HG03066 (cell line): ENCODE measurements at regions not wholly inside any gene's neighbourhood (a gene's known extent, or its start where the extent isn't known, plus 50 kb on each side); places are given as distances from the start of the nearest gene placed in this dataset.

ENCODE experiments used
- ATAC-seq: cut with Tn5 transposase; IDR thresholded peaks from one replicate; pipeline ENCODE4 v1.9.1; 2021; ENCODE audit warnings: low read depth; ENCODE audit not compliant: unreplicated experiment

GRCh38 chr6:126091466-126091865 lies 105.1 kb downstream of the TRMT11 start:
- ATAC-seq = no peak

DNA sequence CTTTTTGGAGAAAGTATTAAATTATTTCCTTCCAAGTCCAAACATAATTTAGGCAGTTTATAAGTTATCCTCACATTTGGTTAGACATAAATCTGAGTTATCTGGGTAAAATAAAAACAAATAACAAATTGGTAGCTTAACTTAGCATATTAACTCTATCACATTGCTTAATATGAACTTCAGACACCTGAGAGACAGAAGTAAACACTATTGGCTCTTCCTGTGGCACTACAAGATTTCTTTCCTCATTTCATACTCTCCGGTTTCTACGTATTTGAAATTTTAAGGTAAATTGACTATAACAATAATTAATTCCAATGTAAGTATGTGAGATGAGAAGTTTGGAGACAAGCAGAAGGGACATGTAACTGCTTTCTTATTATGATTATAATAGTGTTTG lies 106.8 kb downstream of the TRMT11 start:
- no peak for ATAC-seq

DNA sequence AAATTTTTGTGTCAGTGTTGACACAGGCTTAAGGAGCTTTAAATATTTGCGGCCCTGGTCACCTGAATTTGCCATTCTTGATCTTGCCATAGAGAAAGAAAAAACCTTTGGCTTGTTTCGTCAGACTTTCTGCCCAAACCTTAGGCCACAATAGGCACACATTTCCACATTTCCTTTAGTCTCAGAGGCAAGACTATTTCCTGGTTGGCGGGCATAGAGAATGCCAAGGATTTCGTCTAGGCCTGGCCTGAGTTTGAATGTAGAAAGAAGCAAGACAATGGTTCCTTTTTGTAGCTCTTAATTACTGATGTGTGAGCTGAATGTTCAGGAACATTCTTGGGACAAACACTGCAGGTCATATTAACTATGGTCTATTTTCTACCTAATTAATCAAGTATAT lies 108.1 kb downstream of the TRMT11 start:
- no peak for ATAC-seq

DNA sequence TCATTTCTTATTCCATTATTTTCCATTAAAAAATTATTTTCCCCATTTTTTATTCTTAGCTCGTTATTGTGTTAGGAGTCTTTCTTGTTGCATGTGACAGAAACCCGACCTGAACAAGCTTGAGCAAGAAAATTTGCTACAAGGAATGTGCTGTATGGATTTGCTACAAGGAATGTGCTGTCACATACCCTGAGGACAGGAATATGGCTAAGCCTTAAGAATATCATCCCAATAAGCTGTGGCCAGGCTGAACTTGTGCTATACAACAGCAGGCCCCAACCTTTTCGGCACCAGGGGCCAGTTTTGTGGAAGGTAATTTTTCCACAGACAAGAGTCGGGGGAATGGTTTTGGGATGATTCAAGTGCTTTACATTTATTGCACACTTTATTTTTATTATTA lies 114.0 kb downstream of the TRMT11 start:
- no peak for ATAC-seq

DNA sequence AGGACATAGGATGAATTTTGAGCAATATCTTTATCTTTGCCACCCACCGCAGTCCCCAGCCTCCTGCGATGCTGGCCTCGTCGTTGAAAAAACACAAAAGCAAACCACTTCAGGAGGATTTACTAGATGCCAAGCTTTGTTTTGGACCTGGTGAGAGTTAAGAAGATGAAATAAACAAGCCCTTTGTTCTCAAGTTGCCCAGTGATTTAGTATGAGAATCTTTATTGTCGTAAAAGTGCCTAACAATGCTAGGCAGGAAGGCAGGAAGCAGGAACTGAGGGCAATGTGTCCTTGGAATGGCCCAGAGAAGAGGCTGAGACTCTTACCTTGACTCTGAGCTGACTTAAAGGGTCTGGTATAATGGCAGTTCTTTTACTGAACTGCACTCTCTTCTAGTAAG lies 116.0 kb downstream of the TRMT11 start:
- no peak for ATAC-seq

DNA sequence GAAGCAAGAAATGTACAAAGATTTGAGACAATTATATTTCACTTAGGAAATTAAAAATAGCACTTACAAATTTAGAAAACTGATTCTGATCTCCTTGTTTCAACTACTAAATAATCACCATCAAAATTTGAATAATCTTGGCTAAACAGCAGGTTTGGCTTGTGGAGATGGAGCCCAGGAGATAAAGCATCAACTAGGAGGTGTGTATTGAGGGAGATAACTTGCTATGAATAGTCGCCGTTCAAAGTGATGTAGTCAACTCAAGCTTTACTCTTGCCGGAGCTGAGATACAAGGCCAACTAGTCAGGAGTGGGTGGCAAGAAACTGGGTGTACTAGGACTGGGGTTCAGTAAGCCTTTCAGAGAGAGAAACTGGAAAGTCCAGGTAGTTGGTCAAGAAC lies 117.7 kb downstream of the TRMT11 start:
- no peak for ATAC-seq

- ATAC-seq = no peak
These were observed 121.3 kb downstream of the TRMT11 start for GRCh38 chr6:126107475-126108166.

DNA sequence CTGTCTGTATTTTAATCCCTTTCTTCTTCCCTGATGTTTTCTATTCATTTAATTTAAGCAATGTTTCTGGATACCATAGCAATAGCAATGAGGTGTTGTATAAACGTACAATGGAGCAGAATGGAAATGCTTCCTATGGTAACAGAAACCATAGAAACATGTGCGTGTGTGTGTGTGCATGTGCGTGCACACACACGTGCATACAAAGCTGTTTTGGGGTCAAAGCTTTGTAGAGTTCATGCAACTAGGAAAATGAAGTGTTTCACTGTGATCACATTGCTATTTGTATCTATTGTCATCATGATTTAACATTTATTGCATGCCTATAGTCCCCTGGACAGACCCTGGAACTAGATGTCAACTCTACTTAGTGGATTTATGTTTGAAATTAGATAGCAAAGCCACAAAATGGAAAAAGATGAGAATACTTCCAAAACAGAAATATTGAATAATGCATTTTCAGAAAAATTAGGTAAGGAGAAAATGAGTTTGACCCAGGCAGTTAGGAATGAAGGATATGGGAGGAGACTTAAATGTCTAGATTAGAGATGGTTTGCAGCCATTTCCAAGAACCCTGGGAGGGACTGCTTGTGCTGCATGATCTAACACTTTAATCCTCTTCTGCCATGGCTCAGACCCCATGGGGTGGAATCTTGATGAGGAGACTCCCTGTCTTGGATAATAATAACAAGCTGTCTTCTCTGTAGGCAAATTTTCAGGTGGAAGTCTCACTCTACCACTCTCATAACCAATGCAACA lies 124.4 kb downstream of the TRMT11 start:
- ATAC-seq = no peak

GRCh38 chr6:126111327-126111726 lies 125.0 kb downstream of the TRMT11 start:
- no peak for ATAC-seq

- ATAC-seq = no peak
These were observed 125.9 kb downstream of the TRMT11 start for GRCh38 chr6:126112171-126112632.

DNA sequence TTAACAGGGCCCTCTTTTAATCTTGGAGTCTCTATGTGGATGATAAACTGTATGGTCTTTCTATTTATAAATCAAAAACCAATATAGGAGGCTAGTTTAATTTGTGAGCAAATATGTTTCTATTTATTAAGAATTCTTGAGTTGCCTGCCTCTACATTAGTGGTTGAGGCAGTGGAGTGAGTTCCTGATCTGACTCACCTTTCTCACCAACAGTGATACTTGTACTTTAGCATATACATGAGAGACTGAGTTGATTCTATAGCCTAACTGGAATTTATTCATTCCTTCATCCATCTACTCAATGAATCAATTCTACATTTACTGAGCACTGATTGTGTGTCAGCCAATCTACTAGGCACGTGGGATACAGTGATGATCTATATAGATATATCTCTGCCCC lies 126.9 kb downstream of the TRMT11 start:
- no peak for ATAC-seq

GRCh38 chr6:126117251-126117650 lies 130.9 kb downstream of the TRMT11 start:
- ATAC-seq = no peak

GRCh38 chr6:126118058-126118755 lies 131.9 kb downstream of the TRMT11 start:
- no peak for ATAC-seq

DNA sequence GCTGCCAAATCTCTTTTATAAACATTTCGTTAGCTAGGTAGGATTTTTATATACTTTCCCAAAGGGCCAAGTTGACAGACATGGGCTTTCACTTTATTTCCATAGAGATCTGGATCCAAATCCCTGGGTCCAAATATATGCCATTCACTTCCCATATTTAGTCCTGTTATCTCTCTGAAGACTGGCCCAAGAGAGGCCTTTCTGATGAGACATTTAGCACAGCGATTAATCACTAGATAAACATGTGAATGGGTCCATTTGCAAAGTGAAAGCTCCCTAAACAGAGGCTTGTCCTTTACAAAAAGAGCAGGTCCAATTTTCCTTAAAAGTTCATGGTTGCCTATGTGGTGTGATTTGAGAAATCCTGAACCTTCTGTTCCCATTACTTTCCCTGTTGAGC lies 132.6 kb downstream of the TRMT11 start:
- ATAC-seq = no peak

- no peak for ATAC-seq
These were observed 136.9 kb downstream of the TRMT11 start for GRCh38 chr6:126123226-126123625.

DNA sequence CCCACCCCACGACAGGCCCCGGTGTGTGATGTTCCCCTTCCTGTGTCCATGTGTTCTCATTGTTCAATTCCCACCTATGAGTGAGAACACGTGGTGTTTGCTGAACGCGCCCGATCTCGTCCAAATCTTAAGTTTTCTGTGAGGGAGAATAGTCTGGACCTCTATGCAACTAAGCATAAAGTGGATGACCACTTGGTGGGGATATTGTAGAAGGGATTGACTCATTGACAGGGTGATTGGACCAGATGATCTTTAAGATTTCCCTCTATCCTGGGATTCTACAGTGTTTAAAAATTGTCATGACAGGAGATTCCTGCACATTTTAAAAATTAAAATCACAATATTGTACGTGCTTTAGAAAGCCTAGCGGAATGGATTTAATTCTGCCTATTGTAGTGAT lies 141.3 kb downstream of the TRMT11 start:
- ATAC-seq = no peak

- no peak for ATAC-seq
These were observed 144.9 kb downstream of the TRMT11 start for GRCh38 chr6:126131246-126131645.

GRCh38 chr6:126133984-126134383 lies 147.6 kb downstream of the TRMT11 start:
- ATAC-seq = no peak

DNA sequence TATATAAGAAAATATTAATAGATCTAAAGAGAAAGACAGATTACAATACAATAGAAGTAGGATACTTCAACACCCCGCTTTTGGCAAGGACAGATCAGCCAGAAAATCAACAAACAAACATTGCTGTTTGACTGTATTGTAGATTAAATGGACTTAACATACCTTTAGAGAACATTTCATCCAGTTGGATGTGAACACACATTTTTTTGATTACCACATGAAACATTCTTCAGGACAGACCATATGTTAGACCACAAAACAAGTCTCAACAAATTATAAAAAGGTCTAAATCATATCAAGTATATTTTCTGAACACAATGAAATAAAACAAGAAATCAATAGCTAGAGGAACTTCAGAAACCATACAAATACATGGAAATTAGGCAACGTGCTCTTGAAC lies 148.2 kb downstream of the TRMT11 start:
- no peak for ATAC-seq

GRCh38 chr6:126140015-126140414 lies 153.7 kb downstream of the TRMT11 start:
- ATAC-seq = no peak

DNA sequence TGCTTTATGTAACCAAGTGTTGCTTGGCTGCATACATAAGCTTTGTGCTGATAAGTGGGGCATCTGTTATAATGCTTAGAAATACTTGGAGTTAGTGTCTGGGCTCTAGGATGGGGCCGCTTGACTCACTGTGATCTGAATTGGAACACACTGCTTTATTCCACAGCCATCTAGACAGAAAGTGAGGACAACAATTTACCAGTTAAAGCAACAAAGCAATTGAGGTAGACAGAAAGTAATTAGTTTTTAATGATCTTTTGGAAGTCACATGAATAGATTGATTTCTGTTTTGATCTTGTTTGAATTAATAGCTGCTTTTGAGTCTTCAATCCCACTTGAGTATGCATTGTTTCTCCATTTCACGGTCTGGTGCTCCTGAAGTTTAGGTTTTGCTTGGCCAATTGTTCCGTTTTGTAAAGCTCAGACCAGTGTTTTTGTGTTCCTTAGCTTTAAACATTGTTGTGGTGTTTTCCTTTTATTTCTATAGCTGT lies 157.5 kb downstream of the TRMT11 start:
- ATAC-seq = no peak
